ENCODE measurements at regions not wholly inside any gene's neighbourhood (a gene's known extent, or its start where the extent isn't known, plus 50 kb on each side); places are given as distances from the start of the nearest gene placed in this dataset.

DNA sequence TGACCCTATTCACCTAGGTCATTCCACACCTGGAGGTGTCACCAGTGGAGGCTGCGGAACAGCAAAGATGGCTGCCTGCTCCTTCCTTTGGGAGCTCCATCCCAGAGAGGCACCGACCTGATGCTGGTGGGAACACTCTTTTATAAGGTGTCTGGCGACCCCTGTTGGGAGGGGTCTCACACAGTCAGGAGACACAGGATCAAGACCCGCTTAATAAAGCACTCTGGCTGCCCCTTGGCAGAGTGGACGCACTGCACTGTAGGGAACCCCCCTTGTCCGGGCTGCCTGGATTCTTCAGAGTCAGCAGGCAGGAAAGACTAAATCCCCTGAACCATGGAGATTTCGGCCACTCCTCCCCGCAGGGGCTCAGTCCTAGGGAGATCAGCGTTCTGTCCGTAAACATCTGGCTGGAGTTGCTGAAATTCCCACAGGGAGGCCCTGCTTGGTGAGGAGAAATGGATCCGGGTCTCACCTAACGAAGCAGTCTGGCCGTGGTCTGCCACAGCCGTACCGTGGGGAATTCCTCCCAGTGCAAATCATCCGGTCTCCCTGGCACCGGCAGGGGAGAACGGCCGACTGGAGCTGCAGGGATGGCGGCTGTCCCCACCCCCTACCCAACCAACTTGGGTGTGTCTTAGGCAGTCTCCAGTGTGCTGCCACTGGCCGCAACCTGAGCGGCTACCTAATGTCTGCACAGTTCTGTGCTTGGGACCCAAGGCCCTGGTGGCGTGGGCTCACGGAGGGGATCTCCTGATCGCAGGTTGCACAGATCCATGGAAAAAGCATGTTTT is 66.1 kb downstream of the LSMEM1 start:
- H3K4me1 ChIP-seq (ENCODE audit: control insufficient read depth in 1 of 2, insufficient read depth in 2 of 2, low read depth in 1 of 2, low read length in 1 of 2): no peaks in the 10 kb centered on the region
- no peaks in the 10 kb centered on the region for H3K9me3 ChIP-seq
- WGBS (ENCODE audit: low lambda C conversion rate): 88% methylated on average over 21 of the region's 25 CpGs
- H3K4me3 ChIP-seq (ENCODE audit: low read depth in 2 of 2, low read length in 1 of 2): no peak overlapping the region
- no peaks in the 10 kb centered on the region for H3K27me3 ChIP-seq (ENCODE audit: insufficient read depth)
- H3K36me3 ChIP-seq (replicated peaks in 1 of 2; ENCODE audit: control insufficient read depth in 1 of 2, insufficient read depth in 2 of 2, low read length in 1 of 2): no peaks in the 10 kb centered on the region
- DNase-seq: peak; percentile 30
- ChIA-PET POLR2A (no interaction called here), CTCF (interaction anchor here (0.6 to 1.7 kb wide), 7 partner anchors 11 to 875 kb away, joined by 3 to 5 read pairs (median 3); partner anchors contain the start of gene LSMEM1)
- H3F3A ChIP-seq (replicated peaks; ENCODE audit: insufficient read depth): no peaks in the 10 kb centered on the region
- H3K9ac ChIP-seq: no peak overlapping the region
- TF ChIP-seq SMC3 (IDR thresholded peaks at IDR 0.05; ENCODE audit: low read depth, low read length) (peak; percentile 13; the same call in 1 of the 2 replicates), JUND (IDR thresholded peaks at IDR 0.05) (no peak), RAD21 (IDR thresholded peaks at IDR 0.05; ENCODE audit: low read length) (peak; percentile 50), SIN3A (IDR thresholded peaks at IDR 0.05; ENCODE audit: borderline replicate concordance, low read depth, low read length) (no peak), MXI1 (IDR thresholded peaks at IDR 0.05; ENCODE audit: low read depth, low read length) (no peak), MEF2A (IDR thresholded peaks at IDR 0.05; ENCODE audit: borderline replicate concordance, low read depth) (no peak)
- TF ChIP-seq, protein P1, sequence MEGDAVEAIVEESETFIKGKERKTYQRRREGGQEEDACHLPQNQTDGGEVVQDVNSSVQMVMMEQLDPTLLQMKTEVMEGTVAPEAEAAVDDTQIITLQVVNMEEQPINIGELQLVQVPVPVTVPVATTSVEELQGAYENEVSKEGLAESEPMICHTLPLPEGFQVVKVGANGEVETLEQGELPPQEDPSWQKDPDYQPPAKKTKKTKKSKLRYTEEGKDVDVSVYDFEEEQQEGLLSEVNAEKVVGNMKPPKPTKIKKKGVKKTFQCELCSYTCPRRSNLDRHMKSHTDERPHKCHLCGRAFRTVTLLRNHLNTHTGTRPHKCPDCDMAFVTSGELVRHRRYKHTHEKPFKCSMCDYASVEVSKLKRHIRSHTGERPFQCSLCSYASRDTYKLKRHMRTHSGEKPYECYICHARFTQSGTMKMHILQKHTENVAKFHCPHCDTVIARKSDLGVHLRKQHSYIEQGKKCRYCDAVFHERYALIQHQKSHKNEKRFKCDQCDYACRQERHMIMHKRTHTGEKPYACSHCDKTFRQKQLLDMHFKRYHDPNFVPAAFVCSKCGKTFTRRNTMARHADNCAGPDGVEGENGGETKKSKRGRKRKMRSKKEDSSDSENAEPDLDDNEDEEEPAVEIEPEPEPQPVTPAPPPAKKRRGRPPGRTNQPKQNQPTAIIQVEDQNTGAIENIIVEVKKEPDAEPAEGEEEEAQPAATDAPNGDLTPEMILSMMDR (IDR thresholded peaks at IDR 0.05): peak; percentile 31; the same call in 1 of the 2 replicates
- no peaks in the 10 kb centered on the region for H3K9me2 ChIP-seq
- no peak overlapping the region for H2AFZ ChIP-seq (ENCODE audit: low read depth)
- H4K20me1 ChIP-seq (ENCODE audit: insufficient read depth): no peaks in the 10 kb centered on the region
- H3K4me2 ChIP-seq: no peak overlapping the region
- no peaks in the 10 kb centered on the region for H3K79me2 ChIP-seq (ENCODE audit: insufficient read depth)
- no peak overlapping the region for H3K27ac ChIP-seq (ENCODE audit: low read depth in 2 of 2, low read length in 1 of 2)

DNA sequence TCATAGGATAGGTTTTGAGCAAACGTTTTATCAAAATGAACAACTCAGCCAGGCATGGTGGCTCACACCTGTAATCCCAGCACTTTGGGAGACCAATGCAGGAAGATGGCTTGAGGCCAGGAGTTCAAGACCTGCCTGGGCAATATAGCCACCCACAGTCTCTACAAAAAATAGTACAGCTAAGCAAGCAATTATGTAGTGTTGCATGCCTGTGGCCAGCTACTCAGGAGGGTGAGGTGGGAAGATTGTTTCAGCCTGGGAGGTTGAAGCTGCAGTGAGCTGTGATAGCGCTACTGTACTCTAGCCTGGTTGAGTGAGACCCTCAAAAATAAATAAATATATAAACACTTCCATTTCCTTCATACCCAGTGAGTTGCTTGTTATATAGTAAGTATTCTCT is 67.1 kb downstream of the LSMEM1 start:
- no peaks in the 10 kb centered on the region for H3K36me3 ChIP-seq (replicated peaks in 1 of 2; ENCODE audit: control insufficient read depth in 1 of 2, insufficient read depth in 2 of 2, low read length in 1 of 2)
- no peaks in the 10 kb centered on the region for H3K79me2 ChIP-seq (ENCODE audit: insufficient read depth)
- 73% methylated on average over 2 of the region's 2 CpGs for WGBS (ENCODE audit: low lambda C conversion rate)
- H4K20me1 ChIP-seq (ENCODE audit: insufficient read depth): no peaks in the 10 kb centered on the region
- no peaks in the 10 kb centered on the region for H3K27me3 ChIP-seq (ENCODE audit: insufficient read depth)
- no peak overlapping the region for H3K27ac ChIP-seq (ENCODE audit: low read depth in 2 of 2, low read length in 1 of 2)
- no peaks in the 10 kb centered on the region for H3K4me1 ChIP-seq (ENCODE audit: control insufficient read depth in 1 of 2, insufficient read depth in 2 of 2, low read depth in 1 of 2, low read length in 1 of 2)
- CTCF ChIA-PET: interaction anchor here (1.0 to 1.7 kb wide), 2 partner anchors 10 to 566 kb away, joined by 3 read pairs; no protein-coding TSS in a partner anchor
- no peaks in the 10 kb centered on the region for H3K9me2 ChIP-seq
- H3K4me3 ChIP-seq (ENCODE audit: low read depth in 2 of 2, low read length in 1 of 2): no peak overlapping the region
- H3K4me2 ChIP-seq: no peak overlapping the region
- POLR2A ChIA-PET: no interaction called here
- no peak overlapping the region for H2AFZ ChIP-seq (ENCODE audit: low read depth)
- H3K9ac ChIP-seq: no peak overlapping the region
- no peaks in the 10 kb centered on the region for H3F3A ChIP-seq (replicated peaks; ENCODE audit: insufficient read depth)
- no peaks in the 10 kb centered on the region for H3K9me3 ChIP-seq
- DNase-seq: no peak
- TF ChIP-seq TEAD4 (IDR thresholded peaks at IDR 0.05; ENCODE audit: borderline replicate concordance, insufficient read depth): no peak
- TF ChIP-seq, protein P2, sequence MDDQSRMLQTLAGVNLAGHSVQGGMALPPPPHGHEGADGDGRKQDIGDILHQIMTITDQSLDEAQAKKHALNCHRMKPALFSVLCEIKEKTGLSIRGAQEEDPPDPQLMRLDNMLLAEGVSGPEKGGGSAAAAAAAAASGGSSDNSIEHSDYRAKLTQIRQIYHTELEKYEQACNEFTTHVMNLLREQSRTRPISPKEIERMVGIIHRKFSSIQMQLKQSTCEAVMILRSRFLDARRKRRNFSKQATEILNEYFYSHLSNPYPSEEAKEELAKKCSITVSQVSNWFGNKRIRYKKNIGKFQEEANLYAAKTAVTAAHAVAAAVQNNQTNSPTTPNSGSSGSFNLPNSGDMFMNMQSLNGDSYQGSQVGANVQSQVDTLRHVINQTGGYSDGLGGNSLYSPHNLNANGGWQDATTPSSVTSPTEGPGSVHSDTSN (IDR thresholded peaks at IDR 0.05): no peak
- TF ChIP-seq, protein P3, sequence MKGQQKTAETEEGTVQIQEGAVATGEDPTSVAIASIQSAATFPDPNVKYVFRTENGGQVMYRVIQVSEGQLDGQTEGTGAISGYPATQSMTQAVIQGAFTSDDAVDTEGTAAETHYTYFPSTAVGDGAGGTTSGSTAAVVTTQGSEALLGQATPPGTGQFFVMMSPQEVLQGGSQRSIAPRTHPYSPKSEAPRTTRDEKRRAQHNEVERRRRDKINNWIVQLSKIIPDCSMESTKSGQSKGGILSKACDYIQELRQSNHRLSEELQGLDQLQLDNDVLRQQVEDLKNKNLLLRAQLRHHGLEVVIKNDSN (IDR thresholded peaks at IDR 0.05; ENCODE audit: borderline replicate concordance, low read depth): no peak
- TF ChIP-seq, protein P4, sequence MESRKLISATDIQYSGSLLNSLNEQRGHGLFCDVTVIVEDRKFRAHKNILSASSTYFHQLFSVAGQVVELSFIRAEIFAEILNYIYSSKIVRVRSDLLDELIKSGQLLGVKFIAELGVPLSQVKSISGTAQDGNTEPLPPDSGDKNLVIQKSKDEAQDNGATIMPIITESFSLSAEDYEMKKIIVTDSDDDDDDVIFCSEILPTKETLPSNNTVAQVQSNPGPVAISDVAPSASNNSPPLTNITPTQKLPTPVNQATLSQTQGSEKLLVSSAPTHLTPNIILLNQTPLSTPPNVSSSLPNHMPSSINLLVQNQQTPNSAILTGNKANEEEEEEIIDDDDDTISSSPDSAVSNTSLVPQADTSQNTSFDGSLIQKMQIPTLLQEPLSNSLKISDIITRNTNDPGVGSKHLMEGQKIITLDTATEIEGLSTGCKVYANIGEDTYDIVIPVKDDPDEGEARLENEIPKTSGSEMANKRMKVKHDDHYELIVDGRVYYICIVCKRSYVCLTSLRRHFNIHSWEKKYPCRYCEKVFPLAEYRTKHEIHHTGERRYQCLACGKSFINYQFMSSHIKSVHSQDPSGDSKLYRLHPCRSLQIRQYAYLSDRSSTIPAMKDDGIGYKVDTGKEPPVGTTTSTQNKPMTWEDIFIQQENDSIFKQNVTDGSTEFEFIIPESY (IDR thresholded peaks at IDR 0.05; ENCODE audit: borderline replicate concordance, low read depth): no peak
- no peak for TF ChIP-seq SIN3A (IDR thresholded peaks at IDR 0.05; ENCODE audit: borderline replicate concordance, low read depth, low read length)
- no peak for TF ChIP-seq SMC3 (IDR thresholded peaks at IDR 0.05; ENCODE audit: low read depth, low read length)
- TF ChIP-seq JUND (IDR thresholded peaks at IDR 0.05): no peak
- no peak for TF ChIP-seq MEF2A (IDR thresholded peaks at IDR 0.05; ENCODE audit: borderline replicate concordance, low read depth)
- no peak for TF ChIP-seq NFIC (IDR thresholded peaks at IDR 0.05; ENCODE audit: borderline replicate concordance)
- TF ChIP-seq, protein P5, sequence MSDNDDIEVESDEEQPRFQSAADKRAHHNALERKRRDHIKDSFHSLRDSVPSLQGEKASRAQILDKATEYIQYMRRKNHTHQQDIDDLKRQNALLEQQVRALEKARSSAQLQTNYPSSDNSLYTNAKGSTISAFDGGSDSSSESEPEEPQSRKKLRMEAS (IDR thresholded peaks at IDR 0.05; ENCODE audit: low read depth): no peak
- TF ChIP-seq, protein P1 (IDR thresholded peaks at IDR 0.05): no peak
- TF ChIP-seq RAD21 (IDR thresholded peaks at IDR 0.05; ENCODE audit: low read length): no peak

All from SK-N-SH (cell line).